ENCODE measurements at regions not wholly inside any gene's neighbourhood (a gene's known extent, or its start where the extent isn't known, plus 50 kb on each side); places are given as distances from the start of the nearest gene placed in this dataset.

DNA sequence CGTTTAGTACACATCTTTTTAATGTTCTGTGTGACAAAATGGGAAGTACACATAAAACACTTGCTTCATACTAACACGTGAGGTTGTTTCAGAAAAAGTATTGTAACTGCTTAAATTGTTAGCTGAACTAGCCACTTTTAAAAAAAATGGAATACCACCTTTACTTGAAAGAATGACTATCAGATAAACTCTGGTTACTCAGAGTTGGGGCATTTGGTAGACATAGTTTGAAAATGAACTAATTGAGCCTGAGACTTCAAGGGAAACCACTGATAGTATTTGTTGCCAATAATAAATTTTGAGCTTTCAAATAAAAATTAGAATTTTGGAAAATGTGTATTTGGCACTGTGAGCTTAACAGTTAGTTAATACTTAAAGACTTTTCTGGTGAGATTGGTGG is 103.0 kb upstream of the FBXO11 start:
- CTCF ChIA-PET: no interaction called here
- BruUV-seq (replicated peaks): no TSS peak
- intact Hi-C loops (cut with micrococcal nuclease): no loop called here

DNA sequence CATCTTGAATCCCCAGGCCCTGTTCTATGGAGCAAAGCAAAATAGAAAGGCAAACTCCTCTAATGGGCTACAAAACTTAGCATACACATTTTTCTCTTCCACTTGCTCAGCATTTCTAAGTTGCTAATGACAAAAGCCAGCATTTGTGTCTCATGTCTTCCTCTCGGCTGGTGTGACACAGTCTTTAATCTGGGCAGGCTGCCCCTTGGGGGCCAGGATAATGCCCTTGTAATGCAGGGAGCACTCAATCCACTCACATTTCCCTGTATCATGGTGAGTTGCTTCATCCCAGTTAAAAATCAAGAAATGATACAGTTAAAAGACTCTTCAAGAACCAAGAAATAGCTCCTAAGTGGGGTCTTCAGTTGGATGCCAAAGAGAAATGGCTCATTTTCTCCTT is 109.1 kb upstream of the FBXO11 start:
- H3K4me1 ChIP-seq (ENCODE audit: control insufficient read depth in 1 of 2, insufficient read depth in 2 of 2, low read length in 2 of 2): 0 out of 4 replicates have a peak, but pooled peaks cover 0 to 3% of the 10 kb centered on the region in 2 experiments
- no TSS peak for BruUV-seq (replicated peaks)
- no peak for TF ChIP-seq YY1 (IDR thresholded peaks at IDR 0.05; ENCODE audit: extremely low read depth, insufficient replicate concordance, low read depth, low read length)
- TF ChIP-seq RAD21 (IDR thresholded peaks at IDR 0.05; ENCODE audit: low read depth): no peak
- H3K9ac ChIP-seq (ENCODE audit: low read length): no peak overlapping the region
- ATAC-seq: no peak
- no peaks in the 10 kb centered on the region for H3K9me3 ChIP-seq (ENCODE audit: control insufficient read depth in 1 of 2, insufficient read depth in 1 of 2, low read depth in 1 of 2, low read length in 2 of 2)
- RAD21 ChIA-PET (ENCODE audit: low non-redundant PET in 1 of 2, low total read pairs in 2 of 2, uncharacterized antibody in 2 of 2, unreplicated experiment in 2 of 2): no interaction called here
- H3K9me2 ChIP-seq (ENCODE audit: insufficient read depth): no peaks in the 10 kb centered on the region
- H3K4me2 ChIP-seq (ENCODE audit: low read length): no peak overlapping the region
- H3K36me3 ChIP-seq (ENCODE audit: control insufficient read depth in 1 of 2, insufficient read depth in 2 of 2, low read length in 2 of 2): no peaks in the 10 kb centered on the region
- POLR2A ChIA-PET: no interaction called here
- H3K79me2 ChIP-seq (ENCODE audit: insufficient read depth, low read length): no peaks in the 10 kb centered on the region
- H3K4me3 ChIP-seq (replicated peaks in 1 of 2; ENCODE audit: low read depth in 1 of 2, low read length in 2 of 2): no peak overlapping the region
- intact Hi-C loops (cut with micrococcal nuclease): no loop called here
- H4K20me1 ChIP-seq (ENCODE audit: insufficient read depth): no peaks in the 10 kb centered on the region
- DNase-seq (ENCODE audit: low read depth, low spot score): no peak
- CTCF ChIA-PET: no interaction called here
- no peaks in the 10 kb centered on the region for H3K27me3 ChIP-seq (ENCODE audit: insufficient read depth, low read length)
- H3K27ac ChIP-seq (ENCODE audit: low read depth, low read length): no peak overlapping the region
- no peak overlapping the region for H2AFZ ChIP-seq (ENCODE audit: low read depth, low read length, poor library complexity, severe bottlenecking)

More for the DNA sequence above, 103.0 kb upstream of the FBXO11 start:
- ChIA-PET POLR2A (no interaction called here), RAD21 (ENCODE audit: low non-redundant PET in 1 of 2, low total read pairs in 2 of 2, uncharacterized antibody in 2 of 2, unreplicated experiment in 2 of 2) (no interaction called here)
- Histone ChIP-seq H3K4me1 (ENCODE audit: control insufficient read depth in 1 of 2, insufficient read depth in 2 of 2, low read length in 2 of 2) (no peaks in the 10 kb centered on the region), H3K36me3 (ENCODE audit: control insufficient read depth in 1 of 2, insufficient read depth in 2 of 2, low read length in 2 of 2) (no peaks in the 10 kb centered on the region), H3K4me2 (ENCODE audit: low read length) (no peak overlapping the region), H3K27ac (ENCODE audit: low read depth, low read length) (no peak overlapping the region), H2AFZ (ENCODE audit: low read depth, low read length, poor library complexity, severe bottlenecking) (no peak overlapping the region), H3K9ac (ENCODE audit: low read length) (no peak overlapping the region), H4K20me1 (ENCODE audit: insufficient read depth) (no peaks in the 10 kb centered on the region), H3K4me3 (replicated peaks in 1 of 2; ENCODE audit: low read depth in 1 of 2, low read length in 2 of 2) (no peak overlapping the region), H3K79me2 (ENCODE audit: insufficient read depth, low read length) (no peaks in the 10 kb centered on the region), H3K27me3 (ENCODE audit: insufficient read depth, low read length) (no peaks in the 10 kb centered on the region), H3K9me3 (ENCODE audit: control insufficient read depth in 1 of 2, insufficient read depth in 1 of 2, low read depth in 1 of 2, low read length in 2 of 2) (no peaks in the 10 kb centered on the region), H3K9me2 (ENCODE audit: insufficient read depth) (no peaks in the 10 kb centered on the region)
- DNase-seq (ENCODE audit: low read depth, low spot score) (no peak), ATAC-seq (no peak)
- TF ChIP-seq SRF (IDR thresholded peaks at IDR 0.05; ENCODE audit: low read depth): no peak
- no peak for TF ChIP-seq RAD21 (IDR thresholded peaks at IDR 0.05; ENCODE audit: low read depth)
